ENCODE measurements at regions not wholly inside any gene's neighbourhood (a gene's known extent, or its start where the extent isn't known, plus 50 kb on each side); places are given as distances from the start of the nearest gene placed in this dataset.

GRCh38 chr3:94345101-94345500 is 282.2 kb downstream of the NSUN3 start:
- no peak for TF ChIP-seq HDAC6 (IDR thresholded peaks at IDR 0.05; ENCODE audit: low read depth, low read length)
- TF ChIP-seq GABPA (tag; conservative IDR thresholded peaks at IDR 0.05; ENCODE audit: low read depth) = no peak
- no peak for TF ChIP-seq CSDE1 (IDR thresholded peaks at IDR 0.05)
- no peak for TF ChIP-seq ZBTB33 (CRISPR knock-in tag; IDR thresholded peaks at IDR 0.05)
- no peak for TF ChIP-seq CBX5 (IDR thresholded peaks at IDR 0.05; ENCODE audit: borderline replicate concordance, low read depth)
- TF ChIP-seq CTCF (IDR thresholded peaks at IDR 0.05 in 2 of 3, conservative IDR thresholded peaks at IDR 0.05 in 1 of 3; ENCODE audit: insufficient read depth in 2 of 3, low read depth in 1 of 3, low read length in 3 of 3) = no peak
- no peak for TF ChIP-seq FOXA1 (IDR thresholded peaks at IDR 0.05; ENCODE audit: borderline replicate concordance)
- no peak for TF ChIP-seq ZNF3 (CRISPR knock-in tag; IDR thresholded peaks at IDR 0.05)
- no peak for TF ChIP-seq ESRRA (IDR thresholded peaks at IDR 0.05; ENCODE audit: borderline replicate concordance, low read depth)

Measured in K562 (cell line).